ENCODE measurements at regions not wholly inside any gene's neighbourhood (a gene's known extent, or its start where the extent isn't known, plus 50 kb on each side); places are given as distances from the start of the nearest gene placed in this dataset.

DNA sequence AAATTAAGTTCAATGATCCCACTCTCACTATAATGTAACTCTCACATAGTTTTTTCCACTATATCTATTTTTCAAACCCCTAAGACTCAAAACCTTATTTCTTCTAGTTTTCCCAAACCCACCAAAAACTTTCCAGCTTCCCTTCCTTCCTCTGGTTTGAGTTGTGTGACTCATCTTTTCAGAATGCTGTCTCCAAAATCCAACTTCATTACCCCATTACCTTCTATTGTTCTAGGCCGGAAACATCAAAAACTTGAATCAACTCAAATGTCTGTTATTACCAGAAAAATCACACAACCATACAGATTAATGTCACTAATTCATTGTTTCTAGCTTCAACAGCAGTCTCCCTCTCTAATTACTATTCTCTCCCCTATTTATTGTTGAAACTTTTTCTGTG is 1090.3 kb downstream of the HACE1 start:
- TF ChIP-seq ARNT (IDR thresholded peaks at IDR 0.05) (no peak), SP1 (IDR thresholded peaks at IDR 0.05) (no peak), L3MBTL2 (conservative IDR thresholded peaks at IDR 0.05) (no peak)
- no peak for DNase-seq (ENCODE audit: extremely low spot score)
- ChIA-PET POLR2A (no interaction called here), CTCF (no interaction called here)

DNA sequence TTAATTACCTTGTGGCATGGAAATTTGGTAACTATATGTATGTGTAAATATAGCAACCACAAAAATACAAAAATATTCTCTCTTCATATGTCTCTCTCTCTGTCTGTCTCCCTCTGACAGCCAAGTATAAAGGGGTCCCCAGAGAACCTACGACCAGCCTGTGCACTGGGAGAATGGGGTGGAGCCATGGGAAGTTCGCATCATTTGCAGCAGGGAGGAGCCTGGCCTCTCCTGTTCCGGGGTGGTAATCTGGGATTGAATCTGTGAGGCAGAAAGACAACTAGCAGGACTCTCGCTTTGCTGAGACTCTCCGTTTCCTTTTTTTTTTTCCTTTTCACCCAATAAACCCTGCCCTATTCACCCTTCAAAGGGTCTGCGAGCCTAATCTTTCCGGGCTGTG is 1109.1 kb downstream of the HACE1 start:
- POLR2A ChIA-PET, result no interaction called here
- no peak for DNase-seq (ENCODE audit: extremely low spot score)
- CTCF ChIA-PET, result no interaction called here
- TF ChIP-seq BHLHE40 (IDR thresholded peaks at IDR 0.05; ENCODE audit: borderline replicate concordance) (no peak), ZNF384 (IDR thresholded peaks at IDR 0.05) (no peak), ELF4 (IDR thresholded peaks at IDR 0.05) (no peak), FOXM1 (IDR thresholded peaks at IDR 0.05; ENCODE audit: borderline replicate concordance) (no peak), LEF1 (IDR thresholded peaks at IDR 0.05; ENCODE audit: borderline replicate concordance) (no peak), FOXK2 (IDR thresholded peaks at IDR 0.05) (no peak), NFRKB (IDR thresholded peaks at IDR 0.05) (no peak)
- TF ChIP-seq, protein P1, sequence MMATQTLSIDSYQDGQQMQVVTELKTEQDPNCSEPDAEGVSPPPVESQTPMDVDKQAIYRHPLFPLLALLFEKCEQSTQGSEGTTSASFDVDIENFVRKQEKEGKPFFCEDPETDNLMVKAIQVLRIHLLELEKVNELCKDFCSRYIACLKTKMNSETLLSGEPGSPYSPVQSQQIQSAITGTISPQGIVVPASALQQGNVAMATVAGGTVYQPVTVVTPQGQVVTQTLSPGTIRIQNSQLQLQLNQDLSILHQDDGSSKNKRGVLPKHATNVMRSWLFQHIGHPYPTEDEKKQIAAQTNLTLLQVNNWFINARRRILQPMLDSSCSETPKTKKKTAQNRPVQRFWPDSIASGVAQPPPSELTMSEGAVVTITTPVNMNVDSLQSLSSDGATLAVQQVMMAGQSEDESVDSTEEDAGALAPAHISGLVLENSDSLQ (IDR thresholded peaks at IDR 0.05), result no peak

DNA sequence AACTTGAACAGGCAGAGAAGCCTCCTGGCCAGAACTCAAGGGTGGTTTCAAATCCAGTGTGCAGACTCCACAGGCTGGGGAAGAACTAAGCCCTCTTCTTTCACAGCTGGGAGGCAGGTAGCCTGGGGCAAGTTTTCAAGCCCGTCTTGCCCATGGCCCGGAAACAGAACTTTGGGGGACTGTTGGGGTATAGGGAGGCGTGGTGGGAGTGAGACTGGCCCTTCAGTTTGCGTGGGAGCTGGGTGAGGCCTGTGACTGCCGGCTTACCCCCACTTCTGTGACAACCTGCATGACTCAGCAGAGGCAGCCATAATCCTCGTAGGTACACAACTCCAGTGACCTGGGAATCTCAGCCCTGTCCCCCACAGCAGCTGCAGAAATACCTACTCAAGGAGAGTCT is 1125.7 kb downstream of the HACE1 start:
- CTCF ChIA-PET, result no interaction called here
- POLR2A ChIA-PET, result no interaction called here
- TF ChIP-seq SUZ12 (IDR thresholded peaks at IDR 0.05), result no peak
- no peak for TF ChIP-seq FOXA1 (IDR thresholded peaks at IDR 0.05)
- TF ChIP-seq LEF1 (IDR thresholded peaks at IDR 0.05; ENCODE audit: borderline replicate concordance), result no peak
- TF ChIP-seq HDGF (IDR thresholded peaks at IDR 0.05; ENCODE audit: borderline replicate concordance), result no peak
- TF ChIP-seq FOXK2 (IDR thresholded peaks at IDR 0.05), result no peak
- no peak for TF ChIP-seq FOXM1 (IDR thresholded peaks at IDR 0.05; ENCODE audit: borderline replicate concordance)
- TF ChIP-seq BHLHE40 (IDR thresholded peaks at IDR 0.05; ENCODE audit: borderline replicate concordance), result no peak
- TF ChIP-seq NFRKB (IDR thresholded peaks at IDR 0.05), result no peak
- no peak for TF ChIP-seq TARDBP (IDR thresholded peaks at IDR 0.05)
- no peak for TF ChIP-seq ELF4 (IDR thresholded peaks at IDR 0.05)
- no peak for TF ChIP-seq L3MBTL2 (conservative IDR thresholded peaks at IDR 0.05)
- TF ChIP-seq, protein P1 (IDR thresholded peaks at IDR 0.05), result no peak
- no peak for TF ChIP-seq ZNF384 (IDR thresholded peaks at IDR 0.05)
- TF ChIP-seq ARNT (IDR thresholded peaks at IDR 0.05), result no peak
- no peak for DNase-seq (ENCODE audit: extremely low spot score)

DNA sequence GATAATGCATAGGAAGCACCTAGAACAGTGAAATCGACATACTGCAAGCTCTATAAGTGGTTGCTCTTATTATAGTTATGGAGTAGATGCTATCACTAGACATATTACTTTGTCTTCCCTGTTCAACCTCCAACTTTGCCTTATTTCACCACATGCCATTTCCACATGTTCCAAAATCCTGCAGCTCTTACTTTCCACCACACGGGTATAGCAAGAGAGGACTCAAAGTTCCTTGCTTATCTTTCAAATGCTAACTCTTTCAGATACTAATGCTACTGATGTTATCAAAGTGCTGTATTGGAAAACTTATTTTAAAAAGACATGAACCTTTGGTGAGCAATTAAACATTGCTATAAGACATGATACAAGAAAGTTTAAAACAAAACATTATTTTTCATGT is 1130.1 kb downstream of the HACE1 start:
- ChIA-PET CTCF (no interaction called here), POLR2A (no interaction called here)
- no peak for TF ChIP-seq SP1 (IDR thresholded peaks at IDR 0.05)
- TF ChIP-seq TARDBP (IDR thresholded peaks at IDR 0.05), result no peak
- TF ChIP-seq FOXA1 (IDR thresholded peaks at IDR 0.05), result no peak
- TF ChIP-seq CTBP1 (IDR thresholded peaks at IDR 0.05; ENCODE audit: borderline replicate concordance), result no peak
- no peak for TF ChIP-seq HDGF (IDR thresholded peaks at IDR 0.05; ENCODE audit: borderline replicate concordance)
- TF ChIP-seq ELF4 (IDR thresholded peaks at IDR 0.05), result no peak
- no peak for TF ChIP-seq ZNF384 (IDR thresholded peaks at IDR 0.05)
- TF ChIP-seq ARNT (IDR thresholded peaks at IDR 0.05), result no peak
- no peak for TF ChIP-seq LEF1 (IDR thresholded peaks at IDR 0.05; ENCODE audit: borderline replicate concordance)
- no peak for TF ChIP-seq FOXK2 (IDR thresholded peaks at IDR 0.05)
- no peak for TF ChIP-seq BHLHE40 (IDR thresholded peaks at IDR 0.05; ENCODE audit: borderline replicate concordance)
- no peak for TF ChIP-seq L3MBTL2 (conservative IDR thresholded peaks at IDR 0.05)
- TF ChIP-seq NFRKB (IDR thresholded peaks at IDR 0.05), result no peak
- no peak for TF ChIP-seq FOXM1 (IDR thresholded peaks at IDR 0.05; ENCODE audit: borderline replicate concordance)
- TF ChIP-seq, protein P1 (IDR thresholded peaks at IDR 0.05), result no peak
- TF ChIP-seq SUZ12 (IDR thresholded peaks at IDR 0.05), result no peak
- DNase-seq (ENCODE audit: extremely low spot score), result no peak

DNA sequence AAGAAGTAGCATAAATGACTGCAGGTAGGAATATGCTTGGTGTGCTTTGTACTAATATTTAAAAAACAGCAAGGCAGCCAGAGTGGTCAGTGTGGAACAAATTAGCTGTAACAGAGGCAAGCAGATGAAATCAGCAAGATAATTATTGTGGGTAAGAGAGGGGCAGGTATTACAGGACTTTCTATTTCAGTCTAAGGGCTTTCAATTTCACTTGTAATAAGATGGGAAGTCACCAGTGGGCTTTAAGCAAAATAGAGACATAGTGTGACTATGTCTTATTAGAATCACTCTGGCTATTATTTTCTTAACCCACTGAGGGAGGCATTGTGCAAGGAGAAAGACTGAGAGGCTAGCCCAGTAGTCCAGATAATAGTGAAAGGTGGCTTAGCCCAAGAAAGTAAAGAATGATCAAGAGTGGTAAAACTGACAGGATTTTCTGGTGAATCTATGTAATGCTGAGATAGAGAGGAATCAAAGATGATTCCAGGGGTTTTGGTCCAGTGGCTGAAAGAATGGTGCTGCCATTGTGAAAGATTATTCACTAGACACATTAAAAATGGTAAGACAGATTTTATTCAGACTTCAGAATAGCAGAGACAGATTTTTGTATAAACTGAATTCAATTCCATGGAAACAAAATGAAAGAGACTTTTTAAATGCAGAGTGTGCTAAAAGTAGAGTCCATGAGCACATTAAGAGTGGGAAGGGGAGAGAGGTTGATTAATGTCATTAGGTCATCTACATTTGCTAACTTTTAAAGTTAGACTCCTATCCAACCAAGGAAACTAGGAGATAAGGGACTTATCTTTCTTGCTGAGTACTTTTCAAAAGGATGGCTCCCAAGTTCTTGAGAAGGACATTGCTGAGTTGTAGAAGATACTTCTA is 1136.0 kb downstream of the HACE1 start:
- TF ChIP-seq SUZ12 (IDR thresholded peaks at IDR 0.05), result no peak
- no peak for TF ChIP-seq TARDBP (IDR thresholded peaks at IDR 0.05)
- TF ChIP-seq FOXK2 (IDR thresholded peaks at IDR 0.05), result no peak
- no peak for TF ChIP-seq BHLHE40 (IDR thresholded peaks at IDR 0.05; ENCODE audit: borderline replicate concordance)
- ChIA-PET POLR2A (no interaction called here), CTCF (no interaction called here)
- DNase-seq (ENCODE audit: extremely low spot score), result no peak

DNA sequence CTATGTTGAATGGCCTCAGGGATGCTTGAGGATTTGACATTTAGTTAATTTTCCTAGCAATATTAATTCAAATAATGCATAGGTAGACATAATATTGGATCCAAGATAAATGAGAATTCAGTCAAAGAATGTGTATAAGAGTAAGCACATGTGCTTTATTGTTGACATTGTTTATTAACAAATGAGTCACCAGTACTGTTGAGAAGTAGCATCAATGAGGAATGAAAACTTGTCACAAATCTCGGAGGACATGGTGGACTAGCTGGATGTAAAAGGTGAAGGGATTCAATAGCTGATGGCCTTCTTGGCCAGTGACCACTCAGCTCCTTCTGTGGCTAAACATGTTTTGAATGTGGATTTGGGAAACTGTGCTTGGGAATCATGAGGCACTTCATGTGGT is 1137.0 kb downstream of the HACE1 start:
- CTCF ChIA-PET, result no interaction called here
- POLR2A ChIA-PET, result no interaction called here
- TF ChIP-seq BHLHE40 (IDR thresholded peaks at IDR 0.05; ENCODE audit: borderline replicate concordance), result no peak
- TF ChIP-seq ELF4 (IDR thresholded peaks at IDR 0.05), result no peak
- TF ChIP-seq L3MBTL2 (conservative IDR thresholded peaks at IDR 0.05), result no peak
- no peak for TF ChIP-seq FOXK2 (IDR thresholded peaks at IDR 0.05)
- no peak for TF ChIP-seq SP1 (IDR thresholded peaks at IDR 0.05)
- no peak for TF ChIP-seq HDGF (IDR thresholded peaks at IDR 0.05; ENCODE audit: borderline replicate concordance)
- no peak for TF ChIP-seq CTBP1 (IDR thresholded peaks at IDR 0.05; ENCODE audit: borderline replicate concordance)
- TF ChIP-seq SUZ12 (IDR thresholded peaks at IDR 0.05), result no peak
- TF ChIP-seq FOXA1 (IDR thresholded peaks at IDR 0.05), result no peak
- no peak for TF ChIP-seq ARNT (IDR thresholded peaks at IDR 0.05)
- TF ChIP-seq NFRKB (IDR thresholded peaks at IDR 0.05), result no peak
- TF ChIP-seq, protein P1 (IDR thresholded peaks at IDR 0.05), result no peak

More for the DNA sequence above, 1137.0 kb downstream of the HACE1 start:
- no peak for DNase-seq (ENCODE audit: extremely low spot score)
